Endodermal cell (in vitro differentiated cells): ENCODE measurements at regions not wholly inside any gene's neighbourhood (a gene's known extent, or its start where the extent isn't known, plus 50 kb on each side); places are given as distances from the start of the nearest gene placed in this dataset.

Experiments used
- DNase-seq: peaks from one replicate; pipeline ENCODE4 v3.0.0-alpha.2; 2017
- H3K27ac ChIP-seq: 2 replicates; pipeline ENCODE4 v1.5.1; 2013; ENCODE audit warnings: mild to moderate bottlenecking, low read depth, low read length, moderate library complexity
- H3K27me3 ChIP-seq: 2 replicates; pipeline ENCODE4 v1.6.1; 2013; ENCODE audit warnings: mild to moderate bottlenecking, low read length, moderate library complexity; ENCODE audit not compliant: insufficient read depth, control insufficient read depth, poor library complexity, severe bottlenecking
- H3K36me3 ChIP-seq: 2 replicates; pipeline ENCODE4 v1.7.0; 2013; ENCODE audit warnings: mild to moderate bottlenecking, low read length, moderate library complexity; ENCODE audit not compliant: control insufficient read depth, insufficient read depth
- H3K4me1 ChIP-seq: one replicate; pipeline ENCODE4 v1.7.0; 2013; ENCODE audit warnings: low read length; ENCODE audit not compliant: control insufficient read depth, insufficient read depth
- H3K4me3 ChIP-seq: 2 replicates; pipeline ENCODE4 v1.5.1; 2013; ENCODE audit warnings: mild to moderate bottlenecking, low read length, moderate library complexity
- H3K9ac ChIP-seq: 2 replicates; pipeline ENCODE4 v1.6.1; 2013; ENCODE audit warnings: mild to moderate bottlenecking, low read length, moderate library complexity; ENCODE audit not compliant: poor library complexity, severe bottlenecking; ENCODE audit errors: extremely low read depth
- H3K9me3 ChIP-seq: 2 replicates; pipeline ENCODE4 v1.6.1; 2013; ENCODE audit warnings: mild to moderate bottlenecking, low read length, moderate library complexity; ENCODE audit not compliant: control insufficient read depth
- H3K27ac Mint-ChIP-seq: 2 replicates; pipeline ENCODE4 v1.8.0; 2020; ENCODE audit warnings: mixed read lengths
- H3K27me3 Mint-ChIP-seq: 2 replicates; pipeline ENCODE4 v1.8.0; 2021; ENCODE audit warnings: mild to moderate bottlenecking, mixed read lengths; ENCODE audit not compliant: insufficient read depth
- H3K36me3 Mint-ChIP-seq: 2 replicates; pipeline ENCODE4 v1.8.0; 2020; ENCODE audit warnings: low read depth, mixed read lengths
- H3K4me1 Mint-ChIP-seq: 2 replicates; pipeline ENCODE4 v1.8.0; 2020; ENCODE audit warnings: mixed read lengths
- H3K4me3 Mint-ChIP-seq: 2 replicates; pipeline ENCODE4 v1.8.0; 2020; ENCODE audit warnings: mild to moderate bottlenecking, moderate library complexity, mixed read lengths
- H3K9me3 Mint-ChIP-seq: 2 replicates; pipeline ENCODE4 v1.8.0; 2020; ENCODE audit warnings: mild to moderate bottlenecking, mixed read lengths
- CTCF ChIP-seq: fragments of 200-600 bp; sonication (generic); conservative IDR thresholded peaks from 2 replicates; pipeline ENCODE4 v1.5.0; 2021; ENCODE audit warnings: antibody characterized with exemption, mild to moderate bottlenecking
- WGBS, 2 experiments: methylation state at CpG; one replicate each; pipeline versions ENCODE4 v1.1.5 to v1.1.7; 2013; ENCODE audit warnings: missing lambda C conversion rate in 2 of 2, mixed read lengths in 1 of 2; ENCODE audit not compliant: insufficient coverage in 1 of 2, insufficient read length in 1 of 2; 5-methylcytosine and 5-hydroxymethylcytosine counted together

GRCh38 chr7:124261710-124262109, 228.8 kb upstream of the TMEM229A start:
- no peak for DNase-seq
- H3K4me3 Mint-ChIP-seq: no peak overlapping the region
- H3K9me3 ChIP-seq: no peaks in the 10 kb centered on the region
- H3K4me1 ChIP-seq: peaks cover 3% of the 10 kb centered on the region
- H3K9ac ChIP-seq: no peak overlapping the region
- no peaks in the 10 kb centered on the region for H3K27me3 ChIP-seq
- H3K4me3 ChIP-seq: no peak overlapping the region
- no peaks in the 10 kb centered on the region for H3K36me3 Mint-ChIP-seq
- no peaks in the 10 kb centered on the region for H3K27me3 Mint-ChIP-seq
- no peaks in the 10 kb centered on the region for H3K36me3 ChIP-seq
- peaks cover 22% of the 10 kb centered on the region for H3K4me1 Mint-ChIP-seq
- no peak for TF ChIP-seq CTCF
- no peak overlapping the region for H3K27ac Mint-ChIP-seq
- H3K27ac ChIP-seq: no peak overlapping the region
- H3K9me3 Mint-ChIP-seq: no peaks in the 10 kb centered on the region
- 49% methylated on average over 2 of the region's 2 CpGs; no CpG with 5 or more reads in 1 of the 2 experiments for WGBS, 2 experiments

GRCh38 chr7:124257638-124258308, 224.9 kb upstream of the TMEM229A start:
- no peak overlapping the region for H3K4me3 ChIP-seq
- no peak overlapping the region for H3K27ac Mint-ChIP-seq
- no peak for DNase-seq
- TF ChIP-seq CTCF: no peak
- H3K36me3 Mint-ChIP-seq: no peaks in the 10 kb centered on the region
- peaks cover 12% of the 10 kb centered on the region for H3K4me1 Mint-ChIP-seq
- no peaks in the 10 kb centered on the region for H3K9me3 ChIP-seq
- 83 to 90% methylated on average over 5 of the region's 5 CpGs for WGBS, 2 experiments
- no peak overlapping the region for H3K27ac ChIP-seq
- peaks cover 6% of the 10 kb centered on the region for H3K4me1 ChIP-seq
- H3K27me3 ChIP-seq: no peaks in the 10 kb centered on the region
- H3K4me3 Mint-ChIP-seq: no peak overlapping the region
- no peak overlapping the region for H3K9ac ChIP-seq
- no peaks in the 10 kb centered on the region for H3K36me3 ChIP-seq
- H3K9me3 Mint-ChIP-seq: no peaks in the 10 kb centered on the region
- no peaks in the 10 kb centered on the region for H3K27me3 Mint-ChIP-seq

DNA sequence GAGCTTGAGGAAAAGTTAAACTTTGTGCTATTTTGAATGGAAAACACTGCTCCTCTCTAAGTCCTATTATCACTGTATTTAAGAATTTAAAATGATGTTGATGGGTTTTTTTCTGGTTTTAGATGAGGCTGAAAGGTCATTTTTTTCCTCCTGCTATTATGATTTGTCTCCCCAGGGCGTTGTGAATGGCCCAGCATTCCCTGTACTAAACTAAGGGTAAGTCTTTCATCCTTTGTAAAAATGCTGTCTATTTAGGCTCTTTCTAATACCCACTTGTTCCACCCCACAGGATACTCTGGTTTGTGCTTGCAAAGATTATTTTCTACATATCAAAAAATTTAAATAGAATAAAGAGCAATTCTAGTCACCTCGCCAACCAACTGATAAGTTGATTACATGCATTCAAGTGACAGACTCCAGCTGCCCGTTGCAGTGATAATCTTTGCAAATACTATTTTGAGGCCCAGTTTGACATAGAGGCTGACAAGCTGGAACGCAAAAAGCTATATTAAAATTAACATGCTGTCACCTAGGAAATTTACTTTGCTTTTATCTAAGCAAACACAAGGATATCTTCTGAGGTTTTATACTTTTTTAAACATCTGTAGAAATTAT, 222.3 kb upstream of the TMEM229A start:
- H3K36me3 Mint-ChIP-seq: no peaks in the 10 kb centered on the region
- Histone ChIP-seq H3K36me3 (no peaks in the 10 kb centered on the region), H3K27me3 (no peaks in the 10 kb centered on the region), H3K9me3 (no peaks in the 10 kb centered on the region), H3K27ac (no peak overlapping the region), H3K4me3 (no peak overlapping the region), H3K9ac (no peak overlapping the region), H3K4me1 (peaks cover 3% of the 10 kb centered on the region)
- peaks cover 4% of the 10 kb centered on the region for H3K4me1 Mint-ChIP-seq
- H3K9me3 Mint-ChIP-seq: no peaks in the 10 kb centered on the region
- no peak for DNase-seq
- TF ChIP-seq CTCF: no peak
- H3K27ac Mint-ChIP-seq: no peak overlapping the region
- H3K27me3 Mint-ChIP-seq: no peaks in the 10 kb centered on the region
- no peak overlapping the region for H3K4me3 Mint-ChIP-seq
- WGBS, 2 experiments: 60 to 84% methylated on average over 2 to 4 of the region's 4 CpGs
